GM19239 (cell line): ENCODE measurements at regions not wholly inside any gene's neighbourhood (a gene's known extent, or its start where the extent isn't known, plus 50 kb on each side); places are given as distances from the start of the nearest gene placed in this dataset.
"Not testable (repeated sequence)": the region's sequence is repeated elsewhere in the genome, so short reads cannot be mapped to it uniquely, and the experiment has no call there.

ENCODE experiments used
- DNase-seq: peaks from one replicate; pipeline ENCODE4 v3.0.0; 2011; ENCODE audit warnings: low spot score; ENCODE audit not compliant: insufficient read length
- FAIRE-seq: peaks from 2 replicates; lab custom pipeline; 2011; peaks lifted over from hg19 to GRCh38; lab: Jason Lieb, UNC

GRCh38 chr3:193915613-193916012 lies 220.3 kb upstream of the HES1 start:
- no peak for FAIRE-seq

GRCh38 chr3:193917158-193917557 lies 218.8 kb upstream of the HES1 start:
- DNase-seq = no peak
- no peak for FAIRE-seq

More at GRCh38 chr3:193915613-193916012, 220.3 kb upstream of the HES1 start:
- no peak for DNase-seq

GRCh38 chr3:193921465-193921864 lies 214.5 kb upstream of the HES1 start:
- no peak for DNase-seq
- FAIRE-seq = no peak

- DNase-seq = no peak
- no peak for FAIRE-seq
Observed at GRCh38 chr3:193922034-193922774, 213.7 kb upstream of the HES1 start.

- not testable (repeated sequence) for FAIRE-seq, DNase-seq
Observed at GRCh38 chr3:193923958-193924357, 212.0 kb upstream of the HES1 start.

- not testable (repeated sequence) for FAIRE-seq
Observed at GRCh38 chr3:193926071-193926470, 209.9 kb upstream of the HES1 start.

GRCh38 chr3:193927413-193928206 lies 208.3 kb upstream of the HES1 start:
- not testable (repeated sequence) for FAIRE-seq

More at GRCh38 chr3:193926071-193926470, 209.9 kb upstream of the HES1 start:
- not testable (repeated sequence) for DNase-seq

GRCh38 chr3:193928354-193929209 lies 207.4 kb upstream of the HES1 start:
- FAIRE-seq = no peak
- no peak for DNase-seq

More at GRCh38 chr3:193927413-193928206, 208.3 kb upstream of the HES1 start:
- not testable (repeated sequence) for DNase-seq

GRCh38 chr3:193929373-193929772 lies 206.6 kb upstream of the HES1 start:
- FAIRE-seq (no peak), DNase-seq (no peak)

GRCh38 chr3:193929921-193930646 lies 205.9 kb upstream of the HES1 start:
- FAIRE-seq = no peak
- no peak for DNase-seq

- FAIRE-seq (no peak), DNase-seq (no peak)
Observed at GRCh38 chr3:193932136-193932535, 203.8 kb upstream of the HES1 start.

GRCh38 chr3:193932576-193932975 lies 203.4 kb upstream of the HES1 start:
- DNase-seq (no peak), FAIRE-seq (no peak)

- DNase-seq (no peak), FAIRE-seq (no peak)
Observed at GRCh38 chr3:193933451-193933850, 202.5 kb upstream of the HES1 start.

GRCh38 chr3:193935916-193936315 lies 200.0 kb upstream of the HES1 start:
- no peak for DNase-seq
- FAIRE-seq = no peak

- FAIRE-seq (no peak), DNase-seq (no peak)
Observed at GRCh38 chr3:193938613-193939012, 197.3 kb upstream of the HES1 start.

GRCh38 chr3:193939527-193939926 lies 196.4 kb upstream of the HES1 start:
- no peak for FAIRE-seq
- no peak for DNase-seq

- no peak for DNase-seq
- no peak for FAIRE-seq
Observed at GRCh38 chr3:193940526-193940925, 195.4 kb upstream of the HES1 start.

GRCh38 chr3:193941486-193941885 lies 194.5 kb upstream of the HES1 start:
- DNase-seq (no peak), FAIRE-seq (no peak)

GRCh38 chr3:193942516-193943055 lies 193.4 kb upstream of the HES1 start:
- FAIRE-seq = no peak
- DNase-seq = no peak
